Caco-2 (cell line): ENCODE measurements at regions not wholly inside any gene's neighbourhood (a gene's known extent, or its start where the extent isn't known, plus 50 kb on each side); places are given as distances from the start of the nearest gene placed in this dataset.

Experiments used
- BruUV-seq: library from RNA; stranded (reverse); fragments of 400-500 nt; replicated peaks from 2 replicates; lab custom pipeline; 2021; lab: Mats Ljungman, UMichigan
- CTCF ChIA-PET: fragments of 300-600 bp; sonication (Branson Sonifier 250); formaldehyde crosslinking; loops from one replicate; lab custom pipeline; 2022; ENCODE audit warnings: antibody characterized with exemption; lab: Charles Lee
- POLR2A ChIA-PET: fragments of 300-600 bp; sonication (Branson Sonifier 250); formaldehyde crosslinking; loops from one replicate; lab custom pipeline; 2022; ENCODE audit warnings: antibody characterized with exemption; lab: Charles Lee
- DNase-seq, 2 experiments: peaks; one replicate each; pipeline versions ENCODE4 v3.0.0 to v3.0.0-alpha.2; 2020 to 2022
- H3K27me3 ChIP-seq: replicated peaks from 2 replicates; pipeline ENCODE4 v1.6.0; 2011; ENCODE audit warnings: low read length; ENCODE audit not compliant: control insufficient read depth, insufficient read depth
- H3K36me3 ChIP-seq: 2 replicates; pipeline ENCODE4 v1.5.1; 2011; ENCODE audit warnings: low read length; ENCODE audit not compliant: control insufficient read depth, insufficient read depth
- H3K4me1 ChIP-seq: fragments of 250-450 bp; sonication (Bioruptor Pico); 2 replicates; pipeline ENCODE4 v1.5.1; 2020; ENCODE audit warnings: mild to moderate bottlenecking
- H3K4me3 ChIP-seq: 2 replicates; pipeline ENCODE4 v1.5.1; 2011; ENCODE audit warnings: low read depth, mild to moderate bottlenecking, control low read depth, low read length
- H3K9me3 ChIP-seq: fragments of 250-450 bp; sonication (Bioruptor Pico); 2 replicates; pipeline ENCODE4 v1.5.1; 2020; ENCODE audit warnings: mild to moderate bottlenecking, moderate library complexity
- H3K27ac Mint-ChIP-seq: one replicate; pipeline ENCODE4 v1.8.0; 2022; ENCODE audit warnings: mixed read lengths; ENCODE audit not compliant: unreplicated experiment
- H3K27me3 Mint-ChIP-seq: one replicate; pipeline ENCODE4 v1.8.0; 2022; ENCODE audit warnings: mixed read lengths; ENCODE audit not compliant: insufficient read depth, unreplicated experiment
- H3K36me3 Mint-ChIP-seq: one replicate; pipeline ENCODE4 v1.8.0; 2022; ENCODE audit warnings: mild to moderate bottlenecking, mixed read lengths; ENCODE audit not compliant: insufficient read depth, unreplicated experiment
- H3K4me1 Mint-ChIP-seq: one replicate; pipeline ENCODE4 v1.8.0; 2022; ENCODE audit warnings: low read depth, mixed read lengths; ENCODE audit not compliant: unreplicated experiment
- H3K4me3 Mint-ChIP-seq: one replicate; pipeline ENCODE4 v1.8.0; 2022; ENCODE audit warnings: mild to moderate bottlenecking, moderate library complexity, mixed read lengths; ENCODE audit not compliant: unreplicated experiment
- H3K9me3 Mint-ChIP-seq: one replicate; pipeline ENCODE4 v1.8.0; 2022; ENCODE audit warnings: mixed read lengths; ENCODE audit not compliant: unreplicated experiment
- intact Hi-C: fragments of 100-400 bp; cut with micrococcal nuclease; formaldehyde crosslinking; loops from one replicate; pipeline ENCODE4 v1.10.0; 2022; ENCODE audit not compliant: unreplicated experiment
- TF ChIP-seq, protein P1 (sequence below), 2 experiments: fragments of 200-600 bp in 1 of 2; IDR thresholded peaks; 1 replicate in 1 of 2; 2 replicates in 1 of 2; pipeline versions ENCODE4 v1.5.1 to v1.8.0; 2011 to 2022; ENCODE audit warnings: antibody characterized with exemption in 1 of 2, control low read depth in 1 of 2, inconsistent platforms in 1 of 2, low read depth in 1 of 2, low read length in 1 of 2, mild to moderate bottlenecking in 1 of 2, moderate library complexity in 1 of 2; ENCODE audit not compliant: insufficient read depth in 1 of 2, severe bottlenecking in 1 of 2, unreplicated experiment in 1 of 2

DNA sequence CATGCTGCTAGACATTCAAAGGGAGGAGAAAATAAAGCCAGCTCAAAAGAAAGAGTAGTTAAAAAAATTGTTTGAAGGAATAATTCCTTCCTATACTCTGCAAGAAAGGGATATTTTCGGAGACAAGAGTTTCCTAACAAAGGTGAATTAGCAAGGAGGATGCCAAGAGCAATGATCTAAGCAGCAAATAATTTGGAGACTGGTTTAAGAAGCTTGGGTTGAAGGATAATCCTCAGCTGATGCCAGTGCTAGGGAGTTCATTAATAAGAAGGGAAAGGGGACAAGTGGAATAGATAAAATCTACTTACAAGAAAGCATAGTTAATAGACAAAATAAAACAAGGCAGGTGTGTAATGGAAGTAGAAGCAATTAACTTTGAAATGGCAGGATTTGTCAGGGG, 372.3 kb downstream of the NDFIP2 start:
- no peaks in the 10 kb centered on the region for H3K27me3 ChIP-seq
- H3K36me3 ChIP-seq = no peaks in the 10 kb centered on the region
- ChIA-PET CTCF (no interaction called here), POLR2A (no interaction called here)
- Mint-ChIP-seq H3K36me3 (no peaks in the 10 kb centered on the region), H3K9me3 (no peaks in the 10 kb centered on the region), H3K27me3 (no peaks in the 10 kb centered on the region), H3K27ac (no peak overlapping the region), H3K4me3 (no peak overlapping the region), H3K4me1 (peaks cover 15% of the 10 kb centered on the region)
- DNase-seq = no peak
- H3K9me3 ChIP-seq = no peaks in the 10 kb centered on the region
- intact Hi-C loops = no loop called here
- BruUV-seq = no TSS peak
- TF ChIP-seq, protein P1, sequence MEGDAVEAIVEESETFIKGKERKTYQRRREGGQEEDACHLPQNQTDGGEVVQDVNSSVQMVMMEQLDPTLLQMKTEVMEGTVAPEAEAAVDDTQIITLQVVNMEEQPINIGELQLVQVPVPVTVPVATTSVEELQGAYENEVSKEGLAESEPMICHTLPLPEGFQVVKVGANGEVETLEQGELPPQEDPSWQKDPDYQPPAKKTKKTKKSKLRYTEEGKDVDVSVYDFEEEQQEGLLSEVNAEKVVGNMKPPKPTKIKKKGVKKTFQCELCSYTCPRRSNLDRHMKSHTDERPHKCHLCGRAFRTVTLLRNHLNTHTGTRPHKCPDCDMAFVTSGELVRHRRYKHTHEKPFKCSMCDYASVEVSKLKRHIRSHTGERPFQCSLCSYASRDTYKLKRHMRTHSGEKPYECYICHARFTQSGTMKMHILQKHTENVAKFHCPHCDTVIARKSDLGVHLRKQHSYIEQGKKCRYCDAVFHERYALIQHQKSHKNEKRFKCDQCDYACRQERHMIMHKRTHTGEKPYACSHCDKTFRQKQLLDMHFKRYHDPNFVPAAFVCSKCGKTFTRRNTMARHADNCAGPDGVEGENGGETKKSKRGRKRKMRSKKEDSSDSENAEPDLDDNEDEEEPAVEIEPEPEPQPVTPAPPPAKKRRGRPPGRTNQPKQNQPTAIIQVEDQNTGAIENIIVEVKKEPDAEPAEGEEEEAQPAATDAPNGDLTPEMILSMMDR (IDR thresholded peaks at IDR 0.05; ENCODE audit: insufficient read depth in 1 of 2, low read depth in 1 of 2, low read length in 1 of 2, severe bottlenecking in 1 of 2, unreplicated experiment in 1 of 2) = no peak
- 0 out of 2 replicates have a peak, but pooled peaks cover 7% of the 10 kb centered on the region for H3K4me1 ChIP-seq
- no peak overlapping the region for H3K4me3 ChIP-seq

- Mint-ChIP-seq H3K36me3 (no peaks in the 10 kb centered on the region), H3K27ac (no peak overlapping the region), H3K4me1 (peaks cover 22% of the 10 kb centered on the region), H3K4me3 (no peak overlapping the region), H3K9me3 (no peaks in the 10 kb centered on the region), H3K27me3 (no peaks in the 10 kb centered on the region)
- DNase-seq = no peak
- intact Hi-C loops = no loop called here
- CTCF ChIA-PET = no interaction called here
- no peak overlapping the region for H3K4me3 ChIP-seq
- H3K27me3 ChIP-seq = no peaks in the 10 kb centered on the region
- no peaks in the 10 kb centered on the region for H3K9me3 ChIP-seq
- 0 out of 2 replicates have a peak, but pooled peaks cover 7% of the 10 kb centered on the region for H3K4me1 ChIP-seq
- TF ChIP-seq, protein P1 (IDR thresholded peaks at IDR 0.05; ENCODE audit: insufficient read depth in 1 of 2, low read depth in 1 of 2, low read length in 1 of 2, severe bottlenecking in 1 of 2, unreplicated experiment in 1 of 2) = no peak
- no peaks in the 10 kb centered on the region for H3K36me3 ChIP-seq
- BruUV-seq = no TSS peak
- POLR2A ChIA-PET = no interaction called here
Observed at GRCh38 chr13:79851318-79851717, 370.4 kb downstream of the NDFIP2 start.

- no peaks in the 10 kb centered on the region for H3K9me3 ChIP-seq
- no peaks in the 10 kb centered on the region for H3K36me3 ChIP-seq
- intact Hi-C loops = loop anchor here (2.0 kb wide), 1 partner anchor 19 kb away; no protein-coding TSS in a partner anchor
- H3K36me3 Mint-ChIP-seq = no peaks in the 10 kb centered on the region
- no peak overlapping the region for H3K4me3 ChIP-seq
- no peak overlapping the region for H3K27ac Mint-ChIP-seq
- peaks cover 16% of the 10 kb centered on the region for H3K4me1 Mint-ChIP-seq
- H3K4me1 ChIP-seq = no peaks in the 10 kb centered on the region
- H3K27me3 Mint-ChIP-seq = no peaks in the 10 kb centered on the region
- H3K9me3 Mint-ChIP-seq = no peaks in the 10 kb centered on the region
- TF ChIP-seq, protein P1 (IDR thresholded peaks at IDR 0.05; ENCODE audit: insufficient read depth in 1 of 2, low read depth in 1 of 2, low read length in 1 of 2, severe bottlenecking in 1 of 2, unreplicated experiment in 1 of 2) = no peak
- BruUV-seq = no TSS peak
- ChIA-PET POLR2A (no interaction called here), CTCF (no interaction called here)
- no peak overlapping the region for H3K4me3 Mint-ChIP-seq
- DNase-seq = no peak
- H3K27me3 ChIP-seq = no peaks in the 10 kb centered on the region
Observed at GRCh38 chr13:79847882-79848592, 367.1 kb downstream of the NDFIP2 start.
